GM18861 (cell line): ENCODE measurements at regions not wholly inside any gene's neighbourhood (a gene's known extent, or its start where the extent isn't known, plus 50 kb on each side); places are given as distances from the start of the nearest gene placed in this dataset.
A peak's percentile ranks its signal among the peaks of the same experiment; 100 is the strongest.

Experiments used
- ATAC-seq: cut with Tn5 transposase; IDR thresholded peaks from one replicate; pipeline ENCODE4 v1.9.1; 2021; ENCODE audit not compliant: unreplicated experiment

GRCh38 chr2:181114021-181114420, 133.6 kb downstream of the UBE2E3 start:
- ATAC-seq = no peak

- ATAC-seq = no peak
Observed at GRCh38 chr2:181116261-181116660, 135.9 kb downstream of the UBE2E3 start.

GRCh38 chr2:181117206-181117925, 137.0 kb downstream of the UBE2E3 start:
- ATAC-seq = no peak

- no peak for ATAC-seq
Observed at GRCh38 chr2:181120625-181121024, 140.2 kb downstream of the UBE2E3 start.

- no peak for ATAC-seq
Observed at GRCh38 chr2:181121996-181122395, 141.6 kb downstream of the UBE2E3 start.

GRCh38 chr2:181122601-181123000, 142.2 kb downstream of the UBE2E3 start:
- ATAC-seq = no peak

GRCh38 chr2:181123798-181124231, 143.4 kb downstream of the UBE2E3 start:
- ATAC-seq = peak; percentile 88

GRCh38 chr2:181124497-181124896, 144.1 kb downstream of the UBE2E3 start:
- no peak for ATAC-seq

- ATAC-seq = no peak
Observed at GRCh38 chr2:181125359-181125758, 145.0 kb downstream of the UBE2E3 start.

GRCh38 chr2:181126311-181126868, 146.0 kb downstream of the UBE2E3 start:
- ATAC-seq = no peak

GRCh38 chr2:181128199-181128598, 147.8 kb downstream of the UBE2E3 start:
- peak; percentile 78 for ATAC-seq

GRCh38 chr2:181129364-181130056, 149.1 kb downstream of the UBE2E3 start:
- no peak for ATAC-seq

- ATAC-seq = no peak
Observed at GRCh38 chr2:181130686-181131085, 150.3 kb downstream of the UBE2E3 start.

GRCh38 chr2:181131584-181131983, 151.2 kb downstream of the UBE2E3 start:
- ATAC-seq = no peak

GRCh38 chr2:181138816-181139215, 158.4 kb downstream of the UBE2E3 start:
- ATAC-seq = no peak

GRCh38 chr2:181139831-181140230, 159.4 kb downstream of the UBE2E3 start:
- no peak for ATAC-seq

GRCh38 chr2:181140414-181140813, 160.0 kb downstream of the UBE2E3 start:
- ATAC-seq = no peak

GRCh38 chr2:181140928-181141327, 160.5 kb downstream of the UBE2E3 start:
- ATAC-seq = no peak

GRCh38 chr2:181141676-181142075, 161.3 kb downstream of the UBE2E3 start:
- no peak for ATAC-seq

- ATAC-seq = no peak
Observed at GRCh38 chr2:181142514-181142913, 162.1 kb downstream of the UBE2E3 start.

GRCh38 chr2:181143790-181144300, 163.4 kb downstream of the UBE2E3 start:
- ATAC-seq = no peak

- no peak for ATAC-seq
Observed at GRCh38 chr2:181145645-181146044, 165.2 kb downstream of the UBE2E3 start.
